Stimulated activated CD4-positive, alpha-beta T cell treated with anti-CD3 and anti-CD28 coated beads, Interleukin-12 subunit alpha, Interleukin-12 subunit beta, amount 100 ng/mL, for 48 hours (primary cell): ENCODE measurements at regions not wholly inside any gene's neighbourhood (a gene's known extent, or its start where the extent isn't known, plus 50 kb on each side); places are given as distances from the start of the nearest gene placed in this dataset.
"Not testable (repeated sequence)": the region's sequence is repeated elsewhere in the genome, so short reads cannot be mapped to it uniquely, and the experiment has no call there.

Experiments used
- DNase-seq, 3 donors: peaks; one replicate each; pipeline ENCODE4 v3.0.0-alpha.2; 2020; ENCODE audit warnings: low read depth in 2 of 3, low spot score in 1 of 3

- DNase-seq = no peak
Measured at GRCh38 chrX:139200793-139201192, 329.7 kb upstream of the F9 start.

- DNase-seq = no peak
Measured at GRCh38 chrX:139200346-139200745, 330.2 kb upstream of the F9 start.

DNA sequence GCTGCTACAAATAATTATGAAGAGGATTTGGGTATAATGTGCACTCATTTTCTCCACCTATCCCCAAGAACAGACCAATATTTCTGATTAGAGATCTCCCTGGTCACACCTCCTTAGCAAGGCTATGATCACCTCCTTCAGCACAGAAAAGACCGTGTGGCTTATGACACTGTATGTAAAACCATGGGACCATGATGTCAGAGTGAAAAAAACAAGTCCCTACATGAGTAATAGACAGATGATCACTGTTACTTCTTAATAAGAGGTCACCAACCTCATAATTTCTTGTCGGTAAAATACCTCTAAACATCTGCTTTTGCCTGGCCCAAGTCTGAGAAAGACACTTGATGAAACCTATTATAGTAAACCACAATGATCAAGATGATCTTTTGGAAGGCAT lies 330.6 kb upstream of the F9 start:
- no peak for DNase-seq

- no peak for DNase-seq
Measured at GRCh38 chrX:139198936-139199335, 331.6 kb upstream of the F9 start.

- no peak for DNase-seq
Measured at GRCh38 chrX:139196890-139197289, 333.6 kb upstream of the F9 start.

DNA sequence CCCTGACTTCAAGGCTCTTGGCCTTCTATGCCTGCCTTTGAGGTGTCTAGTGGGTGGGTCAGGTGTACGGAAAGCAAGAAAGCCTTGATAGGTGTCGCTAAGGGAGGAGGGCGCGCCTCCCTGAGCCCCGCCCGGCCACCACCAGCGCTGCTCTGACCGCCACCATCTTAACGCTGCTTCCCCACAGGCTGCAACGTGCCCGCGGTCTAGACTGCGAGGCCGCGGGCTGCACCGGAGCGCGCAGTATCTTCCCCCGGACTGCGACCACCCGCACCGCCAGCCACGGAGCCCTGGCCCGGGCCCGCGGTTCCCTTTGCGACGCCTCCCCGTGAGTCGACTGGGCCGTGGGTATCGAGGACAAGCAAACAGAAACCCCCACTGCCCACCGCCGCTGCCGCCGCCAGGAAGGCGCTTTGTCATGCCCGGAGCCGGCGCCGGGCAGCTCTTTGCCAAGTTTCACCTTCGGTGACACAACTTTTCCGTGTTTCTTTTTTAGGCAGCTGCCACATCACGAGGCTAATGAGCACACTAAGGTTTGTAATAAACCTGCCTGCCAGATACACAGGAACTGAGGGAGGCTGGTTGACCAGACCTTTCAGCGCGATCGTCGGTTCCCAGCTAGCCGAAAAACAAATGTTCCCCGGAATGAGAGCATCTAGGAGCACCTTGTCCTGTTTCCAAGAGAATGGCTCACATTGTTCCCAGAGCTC lies 335.8 kb upstream of the F9 start:
- no peak for DNase-seq

DNA sequence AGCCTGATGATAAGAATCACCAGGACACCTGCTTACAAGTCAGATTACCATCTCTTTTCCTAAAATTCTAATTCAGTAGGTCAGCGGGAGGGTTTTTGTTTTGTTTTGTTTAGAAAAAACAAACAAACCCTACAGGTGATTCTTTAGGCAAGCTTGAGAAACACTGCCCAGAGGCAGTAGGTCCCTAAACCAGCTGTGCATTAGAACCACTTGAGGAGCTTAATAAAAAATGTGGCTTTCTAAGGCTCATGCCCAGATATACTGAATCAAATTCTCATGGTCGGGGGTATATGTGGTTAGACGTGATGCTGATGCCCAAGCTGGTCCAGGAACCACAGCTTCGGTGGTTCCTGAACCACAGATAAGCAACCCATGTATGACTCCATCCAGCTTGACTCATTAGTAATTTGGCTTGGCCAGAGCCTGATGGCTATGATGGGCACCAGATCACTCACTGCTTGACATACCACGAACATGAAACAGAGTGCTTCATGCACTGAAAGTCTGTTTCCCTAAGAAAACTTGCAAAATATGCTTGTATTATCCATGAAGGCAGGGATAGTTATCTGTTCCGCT lies 338.1 kb upstream of the F9 start:
- no peak for DNase-seq

DNA sequence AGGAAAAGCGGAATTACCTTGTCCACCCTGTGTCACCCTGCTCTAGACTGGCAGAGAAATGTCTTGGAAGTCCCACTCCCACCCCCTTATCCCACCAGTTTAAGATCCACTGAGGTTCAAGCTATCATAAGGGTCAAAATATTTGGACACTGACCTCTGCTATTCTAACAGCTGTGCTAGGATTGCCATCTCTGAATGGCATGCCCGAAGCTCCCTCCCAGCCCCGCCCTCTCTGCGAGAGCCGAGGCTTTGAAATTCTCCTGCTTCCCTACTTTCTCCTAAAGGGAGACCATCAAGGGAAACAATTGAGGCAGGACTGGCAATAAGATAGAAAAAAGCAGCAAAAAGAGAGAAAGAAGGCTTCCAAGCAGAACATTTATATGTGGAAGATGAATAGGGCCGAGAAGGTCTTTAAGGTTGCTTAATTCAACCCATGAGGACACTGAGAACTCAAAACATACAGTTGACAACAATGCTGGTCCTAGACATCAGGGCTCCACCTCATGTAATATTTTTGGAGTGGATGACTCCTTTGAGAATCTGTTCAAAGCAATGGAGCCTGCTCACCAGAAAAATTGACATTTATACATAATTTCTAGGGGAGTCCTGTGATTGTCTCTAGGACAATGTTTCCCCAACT lies 338.7 kb upstream of the F9 start:
- no peak for DNase-seq

DNA sequence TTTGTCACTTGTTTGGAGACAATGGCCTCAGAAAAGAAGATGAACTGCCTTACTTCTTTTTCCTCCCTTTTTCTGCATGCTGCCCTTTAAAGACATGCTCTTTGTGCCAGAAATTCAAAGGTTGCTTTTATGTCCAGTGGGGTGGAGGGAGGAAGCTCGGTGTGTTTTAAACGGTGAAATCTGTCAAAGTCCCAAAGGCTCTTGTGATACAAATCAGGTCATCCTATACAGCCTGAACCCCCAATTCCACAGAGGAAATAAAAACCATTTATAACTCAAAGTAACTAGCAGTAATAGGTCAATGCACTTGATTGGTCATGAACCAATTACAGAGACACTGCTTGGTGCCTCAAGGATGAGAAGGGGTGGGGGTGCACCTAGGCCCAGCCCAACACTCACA lies 339.3 kb upstream of the F9 start:
- no peak for DNase-seq

- no peak for DNase-seq
Measured at GRCh38 chrX:139187738-139188137, 342.8 kb upstream of the F9 start.

DNA sequence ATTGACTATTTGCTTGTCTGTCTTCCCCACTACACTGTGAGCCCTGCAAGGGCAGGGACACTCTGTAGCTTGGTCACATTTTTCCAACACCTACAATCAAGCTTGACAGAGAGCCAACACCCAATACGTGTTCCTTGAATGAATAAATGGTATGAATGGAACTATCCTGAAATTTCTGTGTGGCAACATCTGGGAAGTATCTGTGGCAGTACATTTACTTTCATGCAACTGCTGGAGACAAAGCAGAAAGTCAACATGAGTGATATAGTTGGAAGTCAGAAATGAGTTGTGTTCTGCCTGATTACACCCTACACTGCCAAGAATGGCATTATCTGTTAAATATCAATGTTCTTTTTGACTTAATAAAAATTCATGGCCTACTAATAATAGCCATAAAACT lies 343.5 kb upstream of the F9 start:
- no peak for DNase-seq

DNA sequence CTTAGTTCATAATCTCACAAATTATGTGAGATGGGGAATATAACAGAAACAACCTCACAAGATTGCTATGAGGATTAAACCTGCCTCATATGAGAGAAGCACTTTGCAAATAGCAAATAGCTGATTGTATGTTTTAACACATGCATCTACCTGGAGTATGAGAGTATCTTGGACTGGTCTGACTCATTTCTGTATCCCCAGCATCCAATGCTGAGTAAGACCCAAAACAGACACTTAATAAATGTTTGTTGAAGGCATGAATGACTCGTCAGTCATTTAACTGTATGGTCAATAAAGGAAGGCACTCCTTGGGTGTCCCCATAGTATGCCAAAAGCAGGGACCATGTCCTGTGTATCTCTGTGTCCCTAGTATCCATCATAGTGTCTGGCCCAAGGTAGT lies 350.9 kb upstream of the F9 start:
- no peak for DNase-seq

- DNase-seq = no peak
Measured at GRCh38 chrX:139178980-139179379, 351.6 kb upstream of the F9 start.

DNA sequence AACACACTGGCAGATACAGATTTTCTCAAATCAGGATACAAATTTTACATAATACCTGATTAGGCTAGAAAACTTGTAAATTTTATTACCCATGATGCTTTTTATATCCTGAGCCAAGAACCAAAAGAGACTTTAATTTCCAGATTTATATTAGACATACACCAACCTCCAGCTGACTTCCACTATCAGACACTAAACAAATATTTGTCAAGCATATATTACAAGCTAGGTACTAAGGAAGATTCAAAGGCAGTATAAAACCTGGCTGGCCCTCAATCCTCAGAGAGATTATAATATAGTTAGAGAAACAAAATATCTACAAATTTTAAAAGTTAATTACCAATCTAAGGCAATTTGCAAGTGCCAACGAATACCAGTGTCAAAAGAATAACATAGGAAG lies 357.8 kb upstream of the F9 start:
- no peak for DNase-seq

GRCh38 chrX:139170526-139171173 lies 359.9 kb upstream of the F9 start:
- no peak for DNase-seq

DNA sequence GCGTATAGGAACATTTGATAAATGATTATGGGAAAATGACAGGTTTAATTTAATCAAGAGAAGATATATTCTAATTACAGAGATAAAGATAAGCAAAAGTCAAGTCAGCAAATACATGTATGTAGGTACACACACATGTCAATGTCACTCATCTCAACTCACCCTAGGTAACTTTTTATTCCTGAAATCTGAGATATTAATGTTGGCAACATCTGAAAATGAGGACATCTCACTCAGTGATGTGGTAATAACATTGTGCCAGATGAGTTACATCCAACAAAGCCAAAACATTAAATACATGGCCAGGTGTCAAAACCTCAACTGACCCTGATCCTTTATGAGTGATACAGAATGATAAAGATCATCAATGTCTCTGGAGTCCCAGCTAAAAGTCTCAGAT lies 363.3 kb upstream of the F9 start:
- DNase-seq = no peak

DNA sequence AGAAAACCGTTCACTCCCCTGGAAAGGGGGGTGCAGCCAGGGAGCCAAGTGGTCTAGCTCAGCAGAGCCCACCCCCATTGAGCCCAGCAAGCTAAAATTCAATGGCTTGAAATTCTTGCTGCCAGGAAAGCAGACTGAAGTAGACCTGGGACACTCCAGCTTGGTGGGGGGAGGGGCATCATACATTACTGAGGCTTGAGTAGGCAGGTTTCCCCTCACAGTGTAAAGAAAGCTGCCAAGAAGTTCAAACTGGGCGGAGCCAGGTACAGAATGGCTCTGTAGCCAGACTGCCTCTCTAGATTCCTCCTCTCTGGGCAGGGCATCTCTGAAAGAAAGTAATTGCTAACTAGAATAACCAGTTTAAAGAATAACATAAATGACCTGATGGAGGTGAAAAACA lies 372.3 kb upstream of the F9 start:
- DNase-seq = no peak

- DNase-seq = no peak
Measured at GRCh38 chrX:139156356-139156755, 374.2 kb upstream of the F9 start.

- DNase-seq = not testable (repeated sequence)
Measured at GRCh38 chrX:139146625-139147024, 383.9 kb upstream of the F9 start.

DNA sequence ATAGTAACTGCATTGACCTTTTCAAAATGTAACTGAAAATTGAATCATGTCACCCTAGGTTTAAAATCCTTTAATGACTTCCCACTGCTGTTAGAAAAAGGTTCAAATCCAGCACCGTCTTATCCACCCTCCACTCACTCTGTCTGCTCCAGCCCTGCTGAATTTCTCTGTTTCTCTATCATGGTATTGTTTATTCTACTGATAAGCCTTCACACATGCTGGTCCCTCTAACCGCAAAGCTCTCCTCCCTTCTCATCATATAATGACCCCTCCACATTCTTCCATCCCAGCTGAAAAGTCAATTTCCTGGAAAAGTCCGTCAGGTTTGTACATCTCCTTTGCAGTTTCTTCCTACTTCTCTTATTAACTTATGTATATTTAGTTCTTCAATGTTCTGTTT lies 389.2 kb upstream of the F9 start:
- DNase-seq = no peak

- no peak for DNase-seq
Measured at GRCh38 chrX:139134316-139134715, 396.2 kb upstream of the F9 start.

GRCh38 chrX:139126493-139126892 lies 404.0 kb upstream of the F9 start:
- DNase-seq = peak in 1 of 3 donors; percentile 4
